ENCODE measurements at regions not wholly inside any gene's neighbourhood (a gene's known extent, or its start where the extent isn't known, plus 50 kb on each side); places are given as distances from the start of the nearest gene placed in this dataset.

DNA sequence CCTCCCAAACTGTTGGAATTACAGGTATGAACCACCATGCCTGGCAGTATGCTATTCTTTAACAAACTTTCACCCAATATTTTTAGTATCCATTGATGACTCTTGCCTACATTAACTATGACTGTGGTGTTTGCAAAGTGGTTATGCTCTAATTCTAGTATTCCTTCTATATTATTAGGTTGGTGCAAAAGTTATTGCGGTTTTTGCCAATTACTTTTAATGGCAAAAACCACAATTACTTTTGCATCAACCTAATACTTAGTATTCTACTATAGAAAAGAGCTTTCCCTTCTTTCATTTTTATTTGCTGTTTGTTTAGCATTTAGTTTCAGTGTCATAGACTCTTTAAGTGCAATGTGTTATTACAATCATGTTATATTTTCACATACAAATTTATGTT, 760.6 kb downstream of the NR2F2 start:
- intact Hi-C loops (cut with micrococcal nuclease): no loop called here
- CTCF ChIA-PET: no interaction called here

DNA sequence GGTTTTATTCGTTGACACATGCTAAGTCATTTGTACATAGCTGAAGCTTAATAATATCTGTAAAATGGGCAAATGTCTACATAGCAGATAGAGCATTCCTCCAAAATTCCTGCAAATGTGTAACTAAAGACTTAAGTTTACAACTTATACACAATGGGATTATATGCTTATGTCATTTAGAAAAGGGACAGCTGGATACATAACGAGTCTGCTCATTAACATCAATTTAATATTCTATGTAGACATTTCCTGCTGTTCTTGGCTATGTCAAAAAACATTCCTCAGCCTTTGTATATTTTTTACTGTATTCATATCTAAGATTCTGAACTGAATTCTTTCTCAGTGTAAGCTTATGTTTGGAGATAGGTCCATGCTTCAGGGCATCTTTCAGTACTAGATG, 762.2 kb downstream of the NR2F2 start:
- Histone ChIP-seq H3K9me3 (replicated peaks; ENCODE audit: control insufficient read depth, insufficient read depth, low read length) (no peaks in the 10 kb centered on the region), H3K27me3 (ENCODE audit: control insufficient read depth in 2 of 2, insufficient read depth in 2 of 2, low read length in 2 of 2) (no peaks in the 10 kb centered on the region), H3K4me1 (ENCODE audit: control insufficient read depth, extremely low read depth, insufficient read depth, low read length) (no peaks in the 10 kb centered on the region), H3K36me3 (ENCODE audit: control insufficient read depth in 2 of 2, extremely low read depth in 1 of 2, insufficient read depth in 2 of 2, low read length in 2 of 2) (no peaks in the 10 kb centered on the region), H3K9me1 (replicated peaks; ENCODE audit: control insufficient read depth, extremely low read depth, insufficient read depth, low read length) (no peaks in the 10 kb centered on the region), H4K20me1 (replicated peaks; ENCODE audit: control insufficient read depth, extremely low read depth, insufficient read depth, low read length) (no peaks in the 10 kb centered on the region), H3K4me2 (ENCODE audit: insufficient read depth, low read length) (no peak overlapping the region), H3K9ac (replicated peaks; ENCODE audit: extremely low read depth, insufficient read depth, low read length) (no peak overlapping the region), H3K4me3 (replicated peaks in 1 of 3; ENCODE audit: insufficient read depth in 1 of 3, low read depth in 1 of 3, low read length in 3 of 3) (no peak overlapping the region), H3K79me2 (ENCODE audit: control insufficient read depth, insufficient read depth, low read length) (no peaks in the 10 kb centered on the region), H2AFZ (ENCODE audit: low read depth, low read length) (no peak overlapping the region), H3K27ac (ENCODE audit: insufficient read depth, low read depth, low read length) (no peak overlapping the region)
- TF ChIP-seq, protein P1, sequence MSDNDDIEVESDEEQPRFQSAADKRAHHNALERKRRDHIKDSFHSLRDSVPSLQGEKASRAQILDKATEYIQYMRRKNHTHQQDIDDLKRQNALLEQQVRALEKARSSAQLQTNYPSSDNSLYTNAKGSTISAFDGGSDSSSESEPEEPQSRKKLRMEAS (IDR thresholded peaks at IDR 0.05; ENCODE audit: insufficient read depth, insufficient read length): no peak
- TF ChIP-seq POLR2A (IDR thresholded peaks at IDR 0.05; ENCODE audit: low read depth, low read length) (no peak), POLR2AphosphoS5 (IDR thresholded peaks at IDR 0.05; ENCODE audit: insufficient read depth, low read depth, low read length) (no peak), GATA2 (IDR thresholded peaks at IDR 0.05; ENCODE audit: insufficient read depth, insufficient read length, low read depth, low read length) (no peak), JUN (IDR thresholded peaks at IDR 0.05; ENCODE audit: borderline replicate concordance, insufficient read depth, insufficient read length, low read depth) (no peak), MYC (IDR thresholded peaks at IDR 0.05; ENCODE audit: low read depth, low read length) (no peak), FOS (IDR thresholded peaks at IDR 0.05; ENCODE audit: borderline replicate concordance, insufficient read depth, low read length) (no peak), EZH2 (IDR thresholded peaks at IDR 0.05; ENCODE audit: borderline replicate concordance, low read depth, low read length, severe bottlenecking) (no peak)
- TF ChIP-seq, protein P2, sequence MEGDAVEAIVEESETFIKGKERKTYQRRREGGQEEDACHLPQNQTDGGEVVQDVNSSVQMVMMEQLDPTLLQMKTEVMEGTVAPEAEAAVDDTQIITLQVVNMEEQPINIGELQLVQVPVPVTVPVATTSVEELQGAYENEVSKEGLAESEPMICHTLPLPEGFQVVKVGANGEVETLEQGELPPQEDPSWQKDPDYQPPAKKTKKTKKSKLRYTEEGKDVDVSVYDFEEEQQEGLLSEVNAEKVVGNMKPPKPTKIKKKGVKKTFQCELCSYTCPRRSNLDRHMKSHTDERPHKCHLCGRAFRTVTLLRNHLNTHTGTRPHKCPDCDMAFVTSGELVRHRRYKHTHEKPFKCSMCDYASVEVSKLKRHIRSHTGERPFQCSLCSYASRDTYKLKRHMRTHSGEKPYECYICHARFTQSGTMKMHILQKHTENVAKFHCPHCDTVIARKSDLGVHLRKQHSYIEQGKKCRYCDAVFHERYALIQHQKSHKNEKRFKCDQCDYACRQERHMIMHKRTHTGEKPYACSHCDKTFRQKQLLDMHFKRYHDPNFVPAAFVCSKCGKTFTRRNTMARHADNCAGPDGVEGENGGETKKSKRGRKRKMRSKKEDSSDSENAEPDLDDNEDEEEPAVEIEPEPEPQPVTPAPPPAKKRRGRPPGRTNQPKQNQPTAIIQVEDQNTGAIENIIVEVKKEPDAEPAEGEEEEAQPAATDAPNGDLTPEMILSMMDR (IDR thresholded peaks at IDR 0.05; ENCODE audit: extremely low read depth in 1 of 2, insufficient read depth in 1 of 2, low read depth in 1 of 2, low read length in 2 of 2): no peak
- no peak for DNase-seq (ENCODE audit: low read depth, low spot score)
- ChIA-PET POLR2A (no interaction called here), CTCF (no interaction called here)
- BruUV-seq (replicated peaks): no TSS peak
- FAIRE-seq: no peak
- dilution Hi-C loops (cut with MboI; ENCODE audit: extremely low pct_ligation_motif_present, low sequenced_read_pairs) (no loop called here), intact Hi-C loops (cut with micrococcal nuclease) (no loop called here)

More for the DNA sequence above, 760.6 kb downstream of the NR2F2 start:
- no peak overlapping the region for H3K9ac ChIP-seq (replicated peaks; ENCODE audit: extremely low read depth, insufficient read depth, low read length)
- TF ChIP-seq EZH2 (IDR thresholded peaks at IDR 0.05; ENCODE audit: borderline replicate concordance, low read depth, low read length, severe bottlenecking): no peak
- TF ChIP-seq, protein P1 (IDR thresholded peaks at IDR 0.05; ENCODE audit: insufficient read depth, insufficient read length): no peak
- TF ChIP-seq POLR2A (IDR thresholded peaks at IDR 0.05; ENCODE audit: low read depth, low read length): no peak
- no peaks in the 10 kb centered on the region for H3K36me3 ChIP-seq (ENCODE audit: control insufficient read depth in 2 of 2, extremely low read depth in 1 of 2, insufficient read depth in 2 of 2, low read length in 2 of 2)
- H3K4me3 ChIP-seq (replicated peaks in 1 of 3; ENCODE audit: insufficient read depth in 1 of 3, low read depth in 1 of 3, low read length in 3 of 3): no peak overlapping the region
- no peak overlapping the region for H2AFZ ChIP-seq (ENCODE audit: low read depth, low read length)
- no peaks in the 10 kb centered on the region for H3K4me1 ChIP-seq (ENCODE audit: control insufficient read depth, extremely low read depth, insufficient read depth, low read length)
- no peak overlapping the region for H3K4me2 ChIP-seq (ENCODE audit: insufficient read depth, low read length)
- H3K79me2 ChIP-seq (ENCODE audit: control insufficient read depth, insufficient read depth, low read length): no peaks in the 10 kb centered on the region
- dilution Hi-C loops (cut with MboI; ENCODE audit: extremely low pct_ligation_motif_present, low sequenced_read_pairs): no loop called here
- H4K20me1 ChIP-seq (replicated peaks; ENCODE audit: control insufficient read depth, extremely low read depth, insufficient read depth, low read length): no peaks in the 10 kb centered on the region
- DNase-seq (ENCODE audit: low read depth, low spot score) (no peak), FAIRE-seq (no peak)
- H3K27me3 ChIP-seq (ENCODE audit: control insufficient read depth in 2 of 2, insufficient read depth in 2 of 2, low read length in 2 of 2): no peaks in the 10 kb centered on the region
- BruUV-seq (replicated peaks): no TSS peak
- no peaks in the 10 kb centered on the region for H3K9me1 ChIP-seq (replicated peaks; ENCODE audit: control insufficient read depth, extremely low read depth, insufficient read depth, low read length)
- POLR2A ChIA-PET: no interaction called here
- H3K27ac ChIP-seq (ENCODE audit: insufficient read depth, low read depth, low read length): no peak overlapping the region
- no peaks in the 10 kb centered on the region for H3K9me3 ChIP-seq (replicated peaks; ENCODE audit: control insufficient read depth, insufficient read depth, low read length)

Measured in endothelial cell of umbilical vein (primary cell).